HG03571 (cell line): ENCODE measurements at regions not wholly inside any gene's neighbourhood (a gene's known extent, or its start where the extent isn't known, plus 50 kb on each side); places are given as distances from the start of the nearest gene placed in this dataset.
"Not testable (repeated sequence)": the region's sequence is repeated elsewhere in the genome, so short reads cannot be mapped to it uniquely, and the experiment has no call there.

Source experiments
- ATAC-seq: cut with Tn5 transposase; IDR thresholded peaks from one replicate; pipeline ENCODE4 v1.9.1; 2021; ENCODE audit not compliant: unreplicated experiment

GRCh38 chr11:100409267-100409666 is 277.8 kb upstream of the ARHGAP42 start:
- ATAC-seq: not testable (repeated sequence)

GRCh38 chr11:100419518-100419917 is 267.6 kb upstream of the ARHGAP42 start:
- ATAC-seq: no peak

GRCh38 chr11:100434821-100435641 is 252.1 kb upstream of the ARHGAP42 start:
- no peak for ATAC-seq

- ATAC-seq: no peak
Measured at GRCh38 chr11:100438376-100438775, 248.7 kb upstream of the ARHGAP42 start.

- no peak for ATAC-seq
Measured at GRCh38 chr11:100441086-100441485, 246.0 kb upstream of the ARHGAP42 start.

- ATAC-seq: no peak
Measured at GRCh38 chr11:100442017-100442416, 245.1 kb upstream of the ARHGAP42 start.

- ATAC-seq: no peak
Measured at GRCh38 chr11:100445231-100445735, 241.8 kb upstream of the ARHGAP42 start.

- not testable (repeated sequence) for ATAC-seq
Measured at GRCh38 chr11:100451801-100452460, 235.2 kb upstream of the ARHGAP42 start.

GRCh38 chr11:100459811-100460210 is 227.3 kb upstream of the ARHGAP42 start:
- no peak for ATAC-seq

GRCh38 chr11:100460426-100460825 is 226.7 kb upstream of the ARHGAP42 start:
- ATAC-seq: no peak

- ATAC-seq: no peak
Measured at GRCh38 chr11:100467821-100468508, 219.1 kb upstream of the ARHGAP42 start.

- ATAC-seq: no peak
Measured at GRCh38 chr11:100469835-100470234, 217.3 kb upstream of the ARHGAP42 start.

- ATAC-seq: no peak
Measured at GRCh38 chr11:100472727-100473389, 214.2 kb upstream of the ARHGAP42 start.

GRCh38 chr11:100473390-100473740 is 213.7 kb upstream of the ARHGAP42 start:
- ATAC-seq: no peak

- no peak for ATAC-seq
Measured at GRCh38 chr11:100484948-100485347, 202.1 kb upstream of the ARHGAP42 start.

GRCh38 chr11:100498780-100499179 is 188.3 kb upstream of the ARHGAP42 start:
- ATAC-seq: no peak

- no peak for ATAC-seq
Measured at GRCh38 chr11:100501450-100501849, 185.6 kb upstream of the ARHGAP42 start.

GRCh38 chr11:100512475-100512874 is 174.6 kb upstream of the ARHGAP42 start:
- ATAC-seq: no peak

- no peak for ATAC-seq
Measured at GRCh38 chr11:100515087-100515486, 172.0 kb upstream of the ARHGAP42 start.

- no peak for ATAC-seq
Measured at GRCh38 chr11:100525197-100525596, 161.9 kb upstream of the ARHGAP42 start.

- ATAC-seq: no peak
Measured at GRCh38 chr11:100525635-100526034, 161.5 kb upstream of the ARHGAP42 start.
